Mesendoderm (in vitro differentiated cells): ENCODE measurements at regions not wholly inside any gene's neighbourhood (a gene's known extent, or its start where the extent isn't known, plus 50 kb on each side); places are given as distances from the start of the nearest gene placed in this dataset.

ENCODE experiments used
- DNase-seq: peaks from one replicate; pipeline ENCODE4 v3.0.0; 2013
- H2AK5ac ChIP-seq: 2 replicates; pipeline ENCODE4 v1.6.1; 2013; ENCODE audit warnings: low read length, inconsistent platforms
- H2BK120ac ChIP-seq: 2 replicates; pipeline ENCODE4 v1.6.1; 2013; ENCODE audit warnings: low read depth, mild to moderate bottlenecking, low read length, moderate library complexity, mixed read lengths
- H2BK15ac ChIP-seq: replicated peaks from 2 replicates; pipeline ENCODE4 v1.6.1; 2013; ENCODE audit warnings: low read depth, mild to moderate bottlenecking, moderate library complexity
- H2BK5ac ChIP-seq: 2 replicates; pipeline ENCODE4 v1.6.1; 2013; ENCODE audit warnings: low read length, inconsistent platforms
- H3K18ac ChIP-seq: 2 replicates; pipeline ENCODE4 v1.6.1; 2013; ENCODE audit warnings: mild to moderate bottlenecking, low read length, mixed read lengths
- H3K23ac ChIP-seq: one replicate; pipeline ENCODE4 v1.6.1; 2013; ENCODE audit warnings: low read length
- H3K27ac ChIP-seq: 2 replicates; pipeline ENCODE4 v1.5.1; 2013; ENCODE audit warnings: low read depth, mild to moderate bottlenecking, inconsistent platforms, low read length, moderate library complexity
- H3K27me3 ChIP-seq: 2 replicates; pipeline ENCODE4 v1.6.1; 2013; ENCODE audit warnings: low read length, control low read depth, mild to moderate bottlenecking, inconsistent platforms; ENCODE audit not compliant: insufficient read depth, poor library complexity
- H3K36me3 ChIP-seq: 2 replicates; pipeline ENCODE4 v1.6.1; 2013; ENCODE audit warnings: low read length, inconsistent platforms; ENCODE audit not compliant: control insufficient read depth, insufficient read depth
- H3K4ac ChIP-seq: one replicate; pipeline ENCODE4 v1.6.1; 2013; ENCODE audit warnings: low read depth, mild to moderate bottlenecking, low read length, moderate library complexity
- H3K4me1 ChIP-seq: 2 replicates; pipeline ENCODE4 v1.6.1; 2013; ENCODE audit warnings: low read depth, low read length, inconsistent platforms; ENCODE audit not compliant: control insufficient read depth
- H3K4me2 ChIP-seq: 2 replicates; pipeline ENCODE4 v1.6.1; 2013; ENCODE audit warnings: low read length
- H3K4me3 ChIP-seq: 2 replicates; pipeline ENCODE4 v1.5.1; 2013; ENCODE audit warnings: mild to moderate bottlenecking, low read length
- H3K56ac ChIP-seq: one replicate; pipeline ENCODE4 v1.6.1; 2013; ENCODE audit warnings: low read length
- H3K79me1 ChIP-seq: 2 replicates; pipeline ENCODE4 v1.6.1; 2013; ENCODE audit warnings: low read length, inconsistent platforms
- H3K79me2 ChIP-seq: 2 replicates; pipeline ENCODE4 v1.6.1; 2013; ENCODE audit warnings: mild to moderate bottlenecking, low read length; ENCODE audit not compliant: control insufficient read depth, insufficient read depth
- H3K9ac ChIP-seq: 2 replicates; pipeline ENCODE4 v1.6.1; 2013; ENCODE audit warnings: low read length, inconsistent platforms
- H4K5ac ChIP-seq: one replicate; pipeline ENCODE4 v1.6.1; 2013; ENCODE audit warnings: low read length
- H4K8ac ChIP-seq: one replicate; pipeline ENCODE4 v1.6.1; 2013; ENCODE audit warnings: low read depth, mild to moderate bottlenecking, control low read depth, low read length, moderate library complexity
- WGBS: extraction: QIAGEN DNeasy Blood & Tissue Kit; methylation state at CpG from one replicate; pipeline ENCODE4 v1.1.7; 2013; ENCODE audit warnings: low lambda C conversion rate, missing lambda C conversion rate; ENCODE audit not compliant: insufficient coverage; ENCODE audit errors: extremely low coverage; 5-methylcytosine and 5-hydroxymethylcytosine counted together

- no peak overlapping the region for H3K4ac ChIP-seq
- DNase-seq = no peak
- no peak overlapping the region for H3K4me3 ChIP-seq
- H2AK5ac ChIP-seq = no peak overlapping the region
- H3K4me2 ChIP-seq = no peak overlapping the region
- no peak overlapping the region for H2BK5ac ChIP-seq
- no peak overlapping the region for H3K27ac ChIP-seq
- no peak overlapping the region for H2BK15ac ChIP-seq
- no peaks in the 10 kb centered on the region for H3K79me1 ChIP-seq
- no peak overlapping the region for H4K5ac ChIP-seq
- no peak overlapping the region for H3K9ac ChIP-seq
- H3K18ac ChIP-seq = no peak overlapping the region
- H3K4me1 ChIP-seq = peaks cover 3% of the 10 kb centered on the region
- H3K36me3 ChIP-seq = no peaks in the 10 kb centered on the region
- no peak overlapping the region for H3K23ac ChIP-seq
- no peaks in the 10 kb centered on the region for H3K27me3 ChIP-seq
- H4K8ac ChIP-seq = no peak overlapping the region
- H2BK120ac ChIP-seq = no peak overlapping the region
- no peak overlapping the region for H3K56ac ChIP-seq
- no CpG with 5 or more reads among the region's 1 CpG for WGBS
- H3K79me2 ChIP-seq = no peaks in the 10 kb centered on the region
Observed at GRCh38 chr15:27642981-27643380, 456.1 kb downstream of the OCA2 start.

- no peak overlapping the region for H4K8ac ChIP-seq
- WGBS = no CpG with 5 or more reads among the region's 9 CpGs
- no peak overlapping the region for H3K4me3 ChIP-seq
- no peak overlapping the region for H2BK120ac ChIP-seq
- no peaks in the 10 kb centered on the region for H3K27me3 ChIP-seq
- H3K4me1 ChIP-seq = peaks cover 3% of the 10 kb centered on the region
- H2BK5ac ChIP-seq = no peak overlapping the region
- H3K4ac ChIP-seq = no peak overlapping the region
- no peak overlapping the region for H2AK5ac ChIP-seq
- no peak overlapping the region for H3K9ac ChIP-seq
- H2BK15ac ChIP-seq = no peak overlapping the region
- no peaks in the 10 kb centered on the region for H3K36me3 ChIP-seq
- no peak overlapping the region for H3K27ac ChIP-seq
- H3K4me2 ChIP-seq = no peak overlapping the region
- no peaks in the 10 kb centered on the region for H3K79me1 ChIP-seq
- no peak overlapping the region for H3K23ac ChIP-seq
- H3K79me2 ChIP-seq = no peaks in the 10 kb centered on the region
- H3K18ac ChIP-seq = no peak overlapping the region
- no peak overlapping the region for H4K5ac ChIP-seq
- DNase-seq = no peak
- no peak overlapping the region for H3K56ac ChIP-seq
Observed at GRCh38 chr15:27639595-27639994, 459.5 kb downstream of the OCA2 start.

DNA sequence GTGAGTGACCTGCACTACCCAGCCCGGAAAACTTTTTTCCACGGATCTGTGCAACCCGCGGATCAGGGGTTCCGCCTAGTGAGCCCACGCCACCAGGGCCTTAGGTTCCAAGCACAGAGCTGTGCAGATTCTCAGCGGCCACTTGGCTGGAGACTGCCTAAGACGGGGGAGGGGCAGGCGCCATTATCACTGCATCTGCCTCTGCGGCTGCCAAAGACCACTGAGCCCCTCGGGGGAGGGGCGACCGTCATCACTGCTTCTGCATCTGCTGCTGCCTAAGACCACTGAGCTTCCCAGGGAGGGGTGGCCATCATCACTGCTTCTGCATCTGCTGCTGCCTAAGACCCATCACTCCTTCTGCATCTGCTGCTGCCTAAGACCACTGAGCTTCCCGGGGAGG is 460.2 kb downstream of the OCA2 start:
- Histone ChIP-seq H3K27ac (no peak overlapping the region), H3K4me2 (no peak overlapping the region), H3K36me3 (no peaks in the 10 kb centered on the region), H3K4me1 (peaks cover 3% of the 10 kb centered on the region), H2AK5ac (no peak overlapping the region), H4K5ac (no peak overlapping the region), H3K79me1 (no peaks in the 10 kb centered on the region), H2BK15ac (no peak overlapping the region), H3K4ac (no peak overlapping the region), H4K8ac (no peak overlapping the region), H3K23ac (no peak overlapping the region), H3K18ac (no peak overlapping the region), H3K4me3 (no peak overlapping the region), H3K27me3 (no peaks in the 10 kb centered on the region), H2BK5ac (no peak overlapping the region), H3K56ac (no peak overlapping the region), H3K9ac (no peak overlapping the region), H3K79me2 (no peaks in the 10 kb centered on the region), H2BK120ac (no peak overlapping the region)
- peak; percentile 21 for DNase-seq
- WGBS = no CpG with 5 or more reads among the region's 14 CpGs

GRCh38 chr15:27635916-27636315 is 463.2 kb downstream of the OCA2 start:
- H3K36me3 ChIP-seq = no peaks in the 10 kb centered on the region
- H3K79me2 ChIP-seq = no peaks in the 10 kb centered on the region
- no CpG with 5 or more reads among the region's 2 CpGs for WGBS
- H2BK120ac ChIP-seq = no peak overlapping the region
- H3K27me3 ChIP-seq = no peaks in the 10 kb centered on the region
- no peak overlapping the region for H3K4me2 ChIP-seq
- DNase-seq = no peak
- no peak overlapping the region for H2BK15ac ChIP-seq
- no peak overlapping the region for H3K4ac ChIP-seq
- peaks cover 3% of the 10 kb centered on the region for H3K4me1 ChIP-seq
- no peak overlapping the region for H2BK5ac ChIP-seq
- no peak overlapping the region for H3K56ac ChIP-seq
- no peak overlapping the region for H4K8ac ChIP-seq
- H3K23ac ChIP-seq = no peak overlapping the region
- no peak overlapping the region for H3K18ac ChIP-seq
- no peak overlapping the region for H3K4me3 ChIP-seq
- no peak overlapping the region for H3K27ac ChIP-seq
- H3K9ac ChIP-seq = no peak overlapping the region
- H3K79me1 ChIP-seq = no peaks in the 10 kb centered on the region
- no peak overlapping the region for H4K5ac ChIP-seq
- H2AK5ac ChIP-seq = no peak overlapping the region

- Histone ChIP-seq H2AK5ac (no peak overlapping the region), H3K27me3 (no peaks in the 10 kb centered on the region), H3K79me1 (no peaks in the 10 kb centered on the region), H4K5ac (no peak overlapping the region), H2BK5ac (no peak overlapping the region), H3K4me1 (no peaks in the 10 kb centered on the region), H3K4ac (no peak overlapping the region), H3K18ac (no peak overlapping the region), H3K23ac (no peak overlapping the region), H3K27ac (no peak overlapping the region), H3K36me3 (no peaks in the 10 kb centered on the region), H3K79me2 (no peaks in the 10 kb centered on the region), H3K4me2 (no peak overlapping the region), H3K56ac (no peak overlapping the region), H4K8ac (no peak overlapping the region), H2BK120ac (no peak overlapping the region), H3K4me3 (no peak overlapping the region), H2BK15ac (no peak overlapping the region), H3K9ac (no peak overlapping the region)
- no peak for DNase-seq
- no CpG with 5 or more reads among the region's 2 CpGs for WGBS
Observed at GRCh38 chr15:27628486-27628885, 470.6 kb downstream of the OCA2 start.

- Histone ChIP-seq H3K23ac (no peak overlapping the region), H3K4me1 (no peaks in the 10 kb centered on the region), H3K4me3 (no peak overlapping the region), H3K36me3 (no peaks in the 10 kb centered on the region), H3K4me2 (no peak overlapping the region), H2AK5ac (no peak overlapping the region), H3K79me2 (no peaks in the 10 kb centered on the region), H3K27me3 (no peaks in the 10 kb centered on the region), H3K18ac (no peak overlapping the region), H2BK15ac (no peak overlapping the region), H4K5ac (no peak overlapping the region), H2BK5ac (no peak overlapping the region), H3K56ac (no peak overlapping the region), H3K9ac (no peak overlapping the region), H2BK120ac (no peak overlapping the region), H4K8ac (no peak overlapping the region), H3K4ac (no peak overlapping the region), H3K79me1 (no peaks in the 10 kb centered on the region), H3K27ac (no peak overlapping the region)
- no peak for DNase-seq
Observed at GRCh38 chr15:27627623-27628022, 471.5 kb downstream of the OCA2 start.
